ENCODE measurements at regions not wholly inside any gene's neighbourhood (a gene's known extent, or its start where the extent isn't known, plus 50 kb on each side); places are given as distances from the start of the nearest gene placed in this dataset.
"Not testable (repeated sequence)": the region's sequence is repeated elsewhere in the genome, so short reads cannot be mapped to it uniquely, and the experiment has no call there.

DNA sequence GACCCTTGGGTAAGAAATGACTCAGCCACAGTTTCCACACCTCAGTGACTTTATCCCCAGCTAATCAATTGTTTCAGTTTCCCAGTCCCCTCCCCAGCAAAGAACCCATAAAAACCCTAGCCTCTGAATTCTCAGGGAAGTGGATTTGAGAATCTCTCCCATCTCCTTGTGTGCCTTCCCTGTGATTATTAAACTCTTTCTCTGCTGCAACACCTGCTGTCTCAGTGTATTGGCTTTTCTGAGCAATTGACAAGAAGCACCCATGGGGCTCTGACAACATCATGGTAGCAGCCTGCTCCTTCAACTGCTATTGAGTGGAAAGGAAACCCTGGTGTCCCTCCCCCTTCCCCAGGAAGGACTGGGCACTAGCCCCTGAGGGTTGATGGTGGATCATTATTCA, 73.7 kb downstream of the UQCRFS1 start:
- Histone ChIP-seq H3K9me3 (ENCODE audit: insufficient read depth, low read depth) (peaks cover 12% of the 10 kb centered on the region; the same call in 1 of the 2 replicates), H3K4me1 (replicated peaks; ENCODE audit: insufficient read depth) (no peaks in the 10 kb centered on the region), H4K20me1 (ENCODE audit: insufficient read depth) (no peaks in the 10 kb centered on the region), H2AFZ (no peak overlapping the region), H3K36me3 (ENCODE audit: low read depth) (no peaks in the 10 kb centered on the region), H3K9me2 (ENCODE audit: insufficient read depth) (no peaks in the 10 kb centered on the region), H3K27ac (no peak overlapping the region), H3K4me2 (no peak overlapping the region), H3K4me3 (no peak overlapping the region), H3F3A (ENCODE audit: insufficient read depth, low read depth) (no peaks in the 10 kb centered on the region), H3K27me3 (ENCODE audit: insufficient read depth, low read depth) (peaks cover 22% of the 10 kb centered on the region), H3K79me2 (ENCODE audit: low read depth) (no peaks in the 10 kb centered on the region)
- no TSS peak for BruUV-seq (replicated peaks)
- intact Hi-C loops (cut with micrococcal nuclease; ENCODE audit: unreplicated experiment), result no loop called here
- ChIA-PET CTCF (no interaction called here), POLR2A (ENCODE audit: unreplicated experiment) (no interaction called here)
- DNase-seq, result no peak
- no peak for TF ChIP-seq EZH2 (IDR thresholded peaks at IDR 0.05; ENCODE audit: low read depth)
- TF ChIP-seq, protein P1, sequence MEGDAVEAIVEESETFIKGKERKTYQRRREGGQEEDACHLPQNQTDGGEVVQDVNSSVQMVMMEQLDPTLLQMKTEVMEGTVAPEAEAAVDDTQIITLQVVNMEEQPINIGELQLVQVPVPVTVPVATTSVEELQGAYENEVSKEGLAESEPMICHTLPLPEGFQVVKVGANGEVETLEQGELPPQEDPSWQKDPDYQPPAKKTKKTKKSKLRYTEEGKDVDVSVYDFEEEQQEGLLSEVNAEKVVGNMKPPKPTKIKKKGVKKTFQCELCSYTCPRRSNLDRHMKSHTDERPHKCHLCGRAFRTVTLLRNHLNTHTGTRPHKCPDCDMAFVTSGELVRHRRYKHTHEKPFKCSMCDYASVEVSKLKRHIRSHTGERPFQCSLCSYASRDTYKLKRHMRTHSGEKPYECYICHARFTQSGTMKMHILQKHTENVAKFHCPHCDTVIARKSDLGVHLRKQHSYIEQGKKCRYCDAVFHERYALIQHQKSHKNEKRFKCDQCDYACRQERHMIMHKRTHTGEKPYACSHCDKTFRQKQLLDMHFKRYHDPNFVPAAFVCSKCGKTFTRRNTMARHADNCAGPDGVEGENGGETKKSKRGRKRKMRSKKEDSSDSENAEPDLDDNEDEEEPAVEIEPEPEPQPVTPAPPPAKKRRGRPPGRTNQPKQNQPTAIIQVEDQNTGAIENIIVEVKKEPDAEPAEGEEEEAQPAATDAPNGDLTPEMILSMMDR (conservative IDR thresholded peaks at IDR 0.05), result no peak

DNA sequence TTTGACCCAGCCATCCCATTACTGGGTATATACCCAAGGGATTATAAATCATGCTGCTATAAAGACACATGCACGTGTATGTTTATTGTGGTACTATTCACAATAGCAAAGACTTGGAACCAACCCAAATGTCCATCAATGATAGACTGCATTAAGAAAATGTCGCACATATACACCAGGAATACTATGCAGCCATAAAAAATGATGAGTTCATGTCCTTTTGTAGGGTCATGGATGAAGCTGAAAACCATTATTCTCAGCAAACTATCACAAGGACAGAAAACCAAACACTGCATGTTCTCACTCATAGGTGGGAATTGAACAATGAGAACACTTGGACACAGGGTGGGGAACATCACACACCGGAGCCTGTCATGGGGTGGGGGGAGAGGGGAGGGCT, 74.7 kb downstream of the UQCRFS1 start:
- Histone ChIP-seq H3K9me3 (ENCODE audit: insufficient read depth, low read depth) (peaks cover 12% of the 10 kb centered on the region; the same call in 1 of the 2 replicates), H3K27me3 (ENCODE audit: insufficient read depth, low read depth) (peaks cover 14% of the 10 kb centered on the region)
- H3K27ac ChIP-seq; H3K36me3 ChIP-seq (ENCODE audit: low read depth); CTCF ChIA-PET; DNase-seq; H3F3A ChIP-seq (ENCODE audit: insufficient read depth, low read depth); H2AFZ ChIP-seq; intact Hi-C loops (cut with micrococcal nuclease; ENCODE audit: unreplicated experiment); H3K79me2 ChIP-seq (ENCODE audit: low read depth); H3K4me2 ChIP-seq; H4K20me1 ChIP-seq (ENCODE audit: insufficient read depth); H3K4me1 ChIP-seq (replicated peaks; ENCODE audit: insufficient read depth); BruUV-seq (replicated peaks); H3K9me2 ChIP-seq (ENCODE audit: insufficient read depth); H3K4me3 ChIP-seq; POLR2A ChIA-PET (ENCODE audit: unreplicated experiment): not testable (repeated sequence)

DNA sequence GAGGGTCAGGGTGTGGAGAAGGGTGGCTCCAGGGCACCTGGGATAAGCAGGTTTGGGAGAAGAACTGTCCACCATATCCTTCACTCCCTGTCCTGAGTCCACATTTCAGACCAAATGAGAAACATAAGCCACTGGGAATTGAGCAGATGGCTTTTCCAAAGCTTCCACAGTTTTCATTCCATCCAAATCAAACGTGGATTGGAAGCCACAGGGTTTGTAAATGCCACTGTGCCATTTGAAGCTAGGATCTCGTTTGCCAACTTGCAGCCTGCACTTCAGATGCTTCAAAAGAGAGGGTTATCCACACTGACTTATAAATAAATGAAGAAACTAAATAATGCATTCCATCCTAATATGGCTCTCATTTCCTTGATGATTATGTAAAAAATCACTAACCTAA, 81.5 kb downstream of the UQCRFS1 start:
- CTCF ChIA-PET, result no interaction called here
- no TSS peak for BruUV-seq (replicated peaks)

DNA sequence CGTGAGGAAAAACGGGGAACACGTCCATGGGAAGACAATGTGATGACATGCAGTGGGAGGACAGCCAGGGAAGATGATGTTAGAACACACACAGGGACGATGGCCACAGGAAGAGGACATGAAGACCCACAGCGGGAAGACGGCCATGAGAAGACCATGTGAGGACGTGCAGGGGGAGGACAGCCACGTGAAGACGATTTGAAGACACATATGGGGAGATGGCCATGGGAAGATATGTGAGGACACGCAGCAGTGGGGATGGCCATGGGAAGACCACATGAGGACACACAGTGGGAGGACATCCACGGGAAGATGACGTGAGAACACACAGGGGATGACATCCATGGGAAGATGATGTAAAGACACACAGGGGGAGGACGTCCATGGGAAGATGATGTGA, 83.8 kb downstream of the UQCRFS1 start:
- BruUV-seq (replicated peaks), result no TSS peak
- no peak overlapping the region for H3K4me2 ChIP-seq
- no peaks in the 10 kb centered on the region for H3K36me3 ChIP-seq (ENCODE audit: low read depth)
- H2AFZ ChIP-seq, result no peak overlapping the region
- H4K20me1 ChIP-seq (ENCODE audit: insufficient read depth), result no peaks in the 10 kb centered on the region
- H3K27me3 ChIP-seq (ENCODE audit: insufficient read depth, low read depth), result peaks cover 31% of the 10 kb centered on the region
- POLR2A ChIA-PET (ENCODE audit: unreplicated experiment), result no interaction called here
- no peak overlapping the region for H3K4me3 ChIP-seq
- no peaks in the 10 kb centered on the region for H3K79me2 ChIP-seq (ENCODE audit: low read depth)
- TF ChIP-seq, protein P1 (conservative IDR thresholded peaks at IDR 0.05), result no peak
- no peak for TF ChIP-seq EZH2 (IDR thresholded peaks at IDR 0.05; ENCODE audit: low read depth)
- no peaks in the 10 kb centered on the region for H3K4me1 ChIP-seq (replicated peaks; ENCODE audit: insufficient read depth)
- DNase-seq, result no peak
- H3K9me2 ChIP-seq (ENCODE audit: insufficient read depth), result no peaks in the 10 kb centered on the region
- H3K9me3 ChIP-seq (ENCODE audit: insufficient read depth, low read depth), result no peaks in the 10 kb centered on the region
- intact Hi-C loops (cut with micrococcal nuclease; ENCODE audit: unreplicated experiment), result no loop called here
- H3K27ac ChIP-seq, result no peak overlapping the region
- CTCF ChIA-PET, result no interaction called here
- no peaks in the 10 kb centered on the region for H3F3A ChIP-seq (ENCODE audit: insufficient read depth, low read depth)

More for the DNA sequence above, 81.5 kb downstream of the UQCRFS1 start:
- Histone ChIP-seq H3K36me3 (ENCODE audit: low read depth) (no peaks in the 10 kb centered on the region), H3K27me3 (ENCODE audit: insufficient read depth, low read depth) (peaks cover 25% of the 10 kb centered on the region), H2AFZ (no peak overlapping the region), H4K20me1 (ENCODE audit: insufficient read depth) (no peaks in the 10 kb centered on the region), H3K9me3 (ENCODE audit: insufficient read depth, low read depth) (no peaks in the 10 kb centered on the region), H3K79me2 (ENCODE audit: low read depth) (no peaks in the 10 kb centered on the region), H3K27ac (no peak overlapping the region), H3K4me2 (no peak overlapping the region), H3K4me3 (no peak overlapping the region), H3K9me2 (ENCODE audit: insufficient read depth) (no peaks in the 10 kb centered on the region), H3K4me1 (replicated peaks; ENCODE audit: insufficient read depth) (no peaks in the 10 kb centered on the region), H3F3A (ENCODE audit: insufficient read depth, low read depth) (no peaks in the 10 kb centered on the region)
- no peak for DNase-seq
- TF ChIP-seq EZH2 (IDR thresholded peaks at IDR 0.05; ENCODE audit: low read depth), result no peak
- TF ChIP-seq, protein P1 (conservative IDR thresholded peaks at IDR 0.05), result no peak
- POLR2A ChIA-PET (ENCODE audit: unreplicated experiment), result no interaction called here
- intact Hi-C loops (cut with micrococcal nuclease; ENCODE audit: unreplicated experiment), result no loop called here

Data from PC-9 (cell line).